H1 (cell line): ENCODE measurements at regions not wholly inside any gene's neighbourhood (a gene's known extent, or its start where the extent isn't known, plus 50 kb on each side); places are given as distances from the start of the nearest gene placed in this dataset.

ENCODE experiments used
- CTCF ChIA-PET: fragments of 300-600 bp; sonication (Branson Sonifier 250); formaldehyde crosslinking; loops from one replicate; lab custom pipeline; 2021; ENCODE audit not compliant: partially characterized antibody; lab: Charles Lee
- POLR2A ChIA-PET: fragments of 300-600 bp; sonication (Branson Sonifier 250); formaldehyde crosslinking; loops from one replicate; lab custom pipeline; 2021; ENCODE audit warnings: inconsistent platforms; ENCODE audit not compliant: partially characterized antibody; lab: Charles Lee
- DNase-seq, 2 experiments: peaks; one replicate each; pipeline versions ENCODE4 v3.0.0 to v3.0.0-alpha.2; 2010 to 2022; ENCODE audit warnings: low spot score in 2 of 2, low read depth in 1 of 2, mixed read lengths in 1 of 2
- FAIRE-seq: peaks from 2 replicates; lab custom pipeline; 2011; peaks lifted over from hg19 to GRCh38; lab: Jason Lieb, UNC
- H2AFZ ChIP-seq: 2 replicates; pipeline ENCODE4 v1.8.1; 2012; ENCODE audit warnings: low read length, inconsistent platforms
- H2AK5ac ChIP-seq: 2 replicates; pipeline ENCODE4 v1.6.1; 2013; ENCODE audit warnings: low read depth, low read length
- H2BK120ac ChIP-seq: replicated peaks from 2 replicates; pipeline ENCODE3; 2013; ENCODE audit warnings: low read depth, low read length, inconsistent platforms
- H2BK12ac ChIP-seq: 2 replicates; pipeline ENCODE4 v1.6.1; 2013; ENCODE audit warnings: low read depth, low read length
- H2BK15ac ChIP-seq: 2 replicates; pipeline ENCODE4 v1.6.1; 2013; ENCODE audit warnings: low read length
- H2BK20ac ChIP-seq: 2 replicates; pipeline ENCODE4 v1.6.1; 2013; ENCODE audit warnings: low read length
- H2BK5ac ChIP-seq: 2 replicates; pipeline ENCODE4 v1.6.1; 2013; ENCODE audit warnings: low read depth, low read length
- H3K14ac ChIP-seq: 2 replicates; pipeline ENCODE4 v1.6.1; 2013; ENCODE audit warnings: inconsistent platforms; ENCODE audit not compliant: insufficient read length
- H3K18ac ChIP-seq: 2 replicates; pipeline ENCODE4 v1.6.1; 2013; ENCODE audit warnings: low read length; ENCODE audit errors: extremely low read depth
- H3K23ac ChIP-seq: 2 replicates; pipeline ENCODE4 v1.6.1; 2013; ENCODE audit warnings: inconsistent platforms; ENCODE audit not compliant: insufficient read length
- H3K23me2 ChIP-seq: 2 replicates; pipeline ENCODE4 v1.6.1; 2013; ENCODE audit warnings: low read depth, low read length
- H3K27ac ChIP-seq: 2 replicates; pipeline ENCODE4 v1.6.1; 2011; ENCODE audit warnings: low read depth, low read length, inconsistent platforms
- H3K27me3 ChIP-seq, 4 experiments: replicated peaks in 1 of 4; 1 replicate in 1 of 4; 2 replicates in 3 of 4; pipeline versions ENCODE4 v1.6.1 to v1.8.1; 2011 to 2013; ENCODE audit warnings: low read length in 3 of 4, mild to moderate bottlenecking in 3 of 4, inconsistent platforms in 2 of 4, mixed read lengths in 2 of 4, moderate library complexity in 1 of 4; ENCODE audit not compliant: control insufficient read depth in 3 of 4, insufficient read depth in 3 of 4; ENCODE audit errors: extremely low read depth in 1 of 4
- H3K36me3 ChIP-seq, 4 experiments: 2 replicates each; pipeline versions ENCODE4 v1.6.1 to v1.8.1; 2011 to 2013; ENCODE audit warnings: mild to moderate bottlenecking in 4 of 4, low read length in 3 of 4, moderate library complexity in 2 of 4, control low read depth in 1 of 4, inconsistent platforms in 1 of 4; ENCODE audit not compliant: insufficient read depth in 4 of 4, control insufficient read depth in 2 of 4
- H3K4ac ChIP-seq: replicated peaks from 2 replicates; pipeline ENCODE3; 2013; ENCODE audit warnings: low read length, low read depth, mixed read lengths, inconsistent platforms; ENCODE audit not compliant: insufficient read length
- H3K4me1 ChIP-seq, 4 experiments: replicated peaks in 1 of 4; 1 replicate in 1 of 4; 2 replicates in 3 of 4; pipeline versions ENCODE4 v1.6.1 to v1.8.1; 2011 to 2013; ENCODE audit warnings: low read length in 3 of 4, inconsistent platforms in 2 of 4, mixed read lengths in 1 of 4; ENCODE audit not compliant: insufficient read depth in 4 of 4, control insufficient read depth in 3 of 4
- H3K4me2 ChIP-seq, 2 experiments: 2 replicates each; pipeline versions ENCODE4 v1.6.1 to v1.8.1; 2011 to 2013; ENCODE audit warnings: low read depth in 2 of 2, low read length in 2 of 2, control low read depth in 1 of 2, inconsistent platforms in 1 of 2, mild to moderate bottlenecking in 1 of 2; ENCODE audit not compliant: insufficient read depth in 1 of 2
- H3K4me3 ChIP-seq, 4 experiments: fragments of 200-600, 300-600 bp in 1 of 4; sonication (generic), shearing (Covaris generic), sonication (Bioruptor Twin) in 1 of 4; 2 replicates each; pipeline versions ENCODE4 v1.5.1 to v1.8.1; 2011 to 2016; ENCODE audit warnings: low read length in 4 of 4, low read depth in 3 of 4, control low read depth in 2 of 4, inconsistent platforms in 2 of 4, mild to moderate bottlenecking in 2 of 4, mixed read lengths in 1 of 4, moderate library complexity in 1 of 4; ENCODE audit not compliant: insufficient read depth in 2 of 4; ENCODE audit errors: extremely low read depth in 1 of 4
- H3K56ac ChIP-seq: replicated peaks from 2 replicates; pipeline ENCODE3; 2013; ENCODE audit warnings: low read depth, mild to moderate bottlenecking, mixed read lengths, low read length, inconsistent platforms; ENCODE audit not compliant: insufficient read length
- H3K79me1 ChIP-seq: 2 replicates; pipeline ENCODE4 v1.6.1; 2013; ENCODE audit warnings: low read depth, low read length, control low read depth
- H3K79me2 ChIP-seq, 2 experiments: 2 replicates each; pipeline versions ENCODE4 v1.6.1 to v1.8.1; 2012 to 2013; ENCODE audit warnings: low read length in 2 of 2, mild to moderate bottlenecking in 2 of 2, inconsistent platforms in 1 of 2; ENCODE audit not compliant: insufficient read depth in 2 of 2, control insufficient read depth in 1 of 2
- H3K9ac ChIP-seq, 4 experiments: replicated peaks in 1 of 4; 1 replicate in 1 of 4; 2 replicates in 3 of 4; pipeline versions ENCODE4 v1.6.1 to v1.8.1; 2011 to 2013; ENCODE audit warnings: low read depth in 3 of 4, low read length in 3 of 4, control low read depth in 2 of 4, mild to moderate bottlenecking in 2 of 4, moderate library complexity in 2 of 4, inconsistent platforms in 1 of 4; ENCODE audit errors: extremely low read depth in 1 of 4
- H3K9me3 ChIP-seq, 2 experiments: 2 replicates each; pipeline versions ENCODE4 v1.6.1 to v1.8.1; 2012 to 2013; ENCODE audit warnings: mild to moderate bottlenecking in 2 of 2, moderate library complexity in 2 of 2, control low read depth in 1 of 2, inconsistent platforms in 1 of 2, low read depth in 1 of 2, low read length in 1 of 2, mixed read lengths in 1 of 2; ENCODE audit not compliant: insufficient read depth in 2 of 2
- H4K20me1 ChIP-seq, 2 experiments: replicated peaks in 1 of 2; 2 replicates each; pipeline versions ENCODE3 to v1.8.1; 2011 to 2013; ENCODE audit warnings: inconsistent platforms in 2 of 2, low read length in 2 of 2, mild to moderate bottlenecking in 1 of 2; ENCODE audit not compliant: insufficient read depth in 2 of 2, control insufficient read depth in 1 of 2
- H4K5ac ChIP-seq: 2 replicates; pipeline ENCODE4 v1.6.1; 2013; ENCODE audit warnings: low read length, low read depth, mixed read lengths, inconsistent platforms; ENCODE audit not compliant: insufficient read length
- H4K8ac ChIP-seq: 2 replicates; pipeline ENCODE4 v1.8.0; 2013; ENCODE audit warnings: mild to moderate bottlenecking, moderate library complexity, low read length, inconsistent platforms; ENCODE audit not compliant: insufficient read depth; ENCODE audit errors: extremely low read depth
- H4K91ac ChIP-seq: replicated peaks from 2 replicates; pipeline ENCODE3; 2013; ENCODE audit warnings: low read length, mixed read lengths, inconsistent platforms; ENCODE audit not compliant: insufficient read length
- BACH1 ChIP-seq: IDR thresholded peaks from 2 replicates; pipeline ENCODE4 v1.6.1; 2012; ENCODE audit warnings: low read length, improper control_type of control experiment
- HDAC2 ChIP-seq, 2 experiments: fragments of 300-600 bp in 1 of 2; sonication (generic) in 1 of 2; IDR thresholded peaks; 2 replicates each; pipeline ENCODE4 v1.6.1; 2011 to 2012; ENCODE audit warnings: low read depth in 2 of 2, low read length in 2 of 2, mild to moderate bottlenecking in 2 of 2, moderate library complexity in 2 of 2, borderline replicate concordance in 1 of 2, inconsistent platforms in 1 of 2
- KDM5A ChIP-seq: fragments of 200-600 bp; IDR thresholded peaks from 2 replicates; pipeline ENCODE4 v1.7.1; 2012; ENCODE audit warnings: mild to moderate bottlenecking, low read length, inconsistent platforms, mixed read lengths
- SP1 ChIP-seq: IDR thresholded peaks from 2 replicates; pipeline ENCODE4 v1.6.1; 2011; ENCODE audit warnings: low read depth, low read length
- ZNF274 ChIP-seq: IDR thresholded peaks from 2 replicates; pipeline ENCODE4 v1.7.0; 2012; ENCODE audit warnings: low read length, borderline replicate concordance; ENCODE audit errors: extremely low read depth
- TF ChIP-seq, protein P1 (sequence below): IDR thresholded peaks from 2 replicates; pipeline ENCODE4 v1.6.1; 2012; ENCODE audit warnings: low read length, inconsistent platforms

DNA sequence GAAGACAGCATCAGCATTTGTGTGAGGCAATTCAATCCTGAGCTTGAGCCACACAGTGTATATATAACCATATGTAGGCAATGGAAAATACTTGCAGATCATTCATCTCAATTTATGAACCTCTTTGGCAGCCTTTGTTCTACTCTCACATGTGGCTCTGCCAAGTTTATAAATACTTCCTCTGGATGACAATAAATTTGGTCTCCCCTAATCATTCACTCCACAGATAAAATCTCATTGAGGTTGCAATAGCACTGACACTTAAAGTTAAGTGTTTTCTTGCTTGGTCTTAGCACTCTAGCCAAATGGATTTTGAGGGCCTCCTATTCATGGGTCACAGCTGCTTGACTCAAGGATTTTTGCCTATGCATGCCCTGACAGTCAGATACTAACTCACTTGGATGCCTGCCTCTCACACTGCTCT is 136.6 kb upstream of the VANGL1 start:
- no peak overlapping the region for H2BK5ac ChIP-seq
- no peak overlapping the region for H2BK120ac ChIP-seq
- H4K5ac ChIP-seq: no peak overlapping the region
- H2AFZ ChIP-seq: no peak overlapping the region
- no peak overlapping the region for H3K4me2 ChIP-seq
- H4K8ac ChIP-seq: no peak overlapping the region
- no peak overlapping the region for H3K27ac ChIP-seq
- peak overlapping the region; percentile 49 for H3K56ac ChIP-seq
- no peak overlapping the region for H2AK5ac ChIP-seq
- H2BK12ac ChIP-seq: no peak overlapping the region
- no peak overlapping the region for H3K4ac ChIP-seq
- H3K79me2 ChIP-seq: no peaks in the 10 kb centered on the region
- ChIA-PET POLR2A (no interaction called here), CTCF (interaction anchor here (0.6 to 1.1 kb wide), 2 partner anchors 14 to 67 kb away, joined by 3 to 4 read pairs; no protein-coding TSS in a partner anchor)
- H3K9me3 ChIP-seq: no peaks in the 10 kb centered on the region; a peak in 1 of 4 replicates
- H3K4me1 ChIP-seq: no peaks in the 10 kb centered on the region; a peak in 1 of 7 replicates
- no peaks in the 10 kb centered on the region for H3K36me3 ChIP-seq
- FAIRE-seq (no peak), DNase-seq (no peak)
- no peaks in the 10 kb centered on the region; the same call in 1 of the 2 replicates for H3K23me2 ChIP-seq
- no peaks in the 10 kb centered on the region for H4K20me1 ChIP-seq
- no peak overlapping the region for H3K9ac ChIP-seq
- H3K27me3 ChIP-seq: no peaks in the 10 kb centered on the region
- H4K91ac ChIP-seq: no peak overlapping the region
- no peaks in the 10 kb centered on the region for H3K79me1 ChIP-seq
- H2BK15ac ChIP-seq: no peak overlapping the region
- H3K14ac ChIP-seq: no peak overlapping the region
- H2BK20ac ChIP-seq: no peak overlapping the region
- H3K4me3 ChIP-seq: no peak overlapping the region
- TF ChIP-seq ZNF274 (no peak), BACH1 (no peak), SP1 (no peak), KDM5A (no peak), HDAC2 (IDR thresholded peaks at IDR 0.05; ENCODE audit: borderline replicate concordance in 1 of 2, low read depth in 2 of 2, low read length in 2 of 2) (no peak)
- TF ChIP-seq, protein P1, sequence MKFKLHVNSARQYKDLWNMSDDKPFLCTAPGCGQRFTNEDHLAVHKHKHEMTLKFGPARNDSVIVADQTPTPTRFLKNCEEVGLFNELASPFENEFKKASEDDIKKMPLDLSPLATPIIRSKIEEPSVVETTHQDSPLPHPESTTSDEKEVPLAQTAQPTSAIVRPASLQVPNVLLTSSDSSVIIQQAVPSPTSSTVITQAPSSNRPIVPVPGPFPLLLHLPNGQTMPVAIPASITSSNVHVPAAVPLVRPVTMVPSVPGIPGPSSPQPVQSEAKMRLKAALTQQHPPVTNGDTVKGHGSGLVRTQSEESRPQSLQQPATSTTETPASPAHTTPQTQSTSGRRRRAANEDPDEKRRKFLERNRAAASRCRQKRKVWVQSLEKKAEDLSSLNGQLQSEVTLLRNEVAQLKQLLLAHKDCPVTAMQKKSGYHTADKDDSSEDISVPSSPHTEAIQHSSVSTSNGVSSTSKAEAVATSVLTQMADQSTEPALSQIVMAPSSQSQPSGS: no peak
- no peak overlapping the region for H3K23ac ChIP-seq
- no peak overlapping the region for H3K18ac ChIP-seq
